Activated naive CD4-positive, alpha-beta T cell treated with anti-CD3 and anti-CD28 coated beads for 36 hours (primary cell): ENCODE measurements at regions not wholly inside any gene's neighbourhood (a gene's known extent, or its start where the extent isn't known, plus 50 kb on each side); places are given as distances from the start of the nearest gene placed in this dataset.

Experiments used
- CTCF ChIA-PET: fragments of 350-600 bp; sonication (Branson Sonifier 250); formaldehyde crosslinking; loops from one replicate; lab custom pipeline; 2021; ENCODE audit warnings: antibody characterized with exemption; lab: Charles Lee
- DNase-seq: peaks from one replicate; pipeline ENCODE4 v3.0.0-alpha.2; 2020
- H3K27ac Mint-ChIP-seq: one replicate; pipeline ENCODE4 v1.8.0; 2021; ENCODE audit warnings: mild to moderate bottlenecking, mixed read lengths
- H3K27me3 Mint-ChIP-seq: one replicate; pipeline ENCODE4 v1.8.0; 2021; ENCODE audit warnings: low read depth, mixed read lengths
- H3K36me3 Mint-ChIP-seq: one replicate; pipeline ENCODE4 v1.8.0; 2021; ENCODE audit warnings: low read depth, mixed read lengths
- H3K4me1 Mint-ChIP-seq: one replicate; pipeline ENCODE4 v1.8.0; 2021; ENCODE audit warnings: low read depth, mixed read lengths
- H3K4me3 Mint-ChIP-seq: one replicate; pipeline ENCODE4 v1.8.0; 2021; ENCODE audit warnings: mild to moderate bottlenecking, moderate library complexity, mixed read lengths
- H3K9me3 Mint-ChIP-seq: one replicate; pipeline ENCODE4 v1.8.0; 2021; ENCODE audit warnings: mixed read lengths
- intact Hi-C: fragments of 100-400 bp; cut with micrococcal nuclease; formaldehyde crosslinking; loops from one replicate; pipeline ENCODE4 v1.15.1; 2023

- CTCF ChIA-PET, result no interaction called here
- Mint-ChIP-seq H3K4me1 (no peaks in the 10 kb centered on the region), H3K27ac (no peak overlapping the region), H3K27me3 (no peaks in the 10 kb centered on the region), H3K9me3 (peaks cover 1% of the 10 kb centered on the region), H3K4me3 (no peak overlapping the region), H3K36me3 (no peaks in the 10 kb centered on the region)
- intact Hi-C loops, result no loop called here
- DNase-seq, result no peak
Observed at GRCh38 chr7:41241641-41242040, 461.2 kb downstream of the INHBA start.

DNA sequence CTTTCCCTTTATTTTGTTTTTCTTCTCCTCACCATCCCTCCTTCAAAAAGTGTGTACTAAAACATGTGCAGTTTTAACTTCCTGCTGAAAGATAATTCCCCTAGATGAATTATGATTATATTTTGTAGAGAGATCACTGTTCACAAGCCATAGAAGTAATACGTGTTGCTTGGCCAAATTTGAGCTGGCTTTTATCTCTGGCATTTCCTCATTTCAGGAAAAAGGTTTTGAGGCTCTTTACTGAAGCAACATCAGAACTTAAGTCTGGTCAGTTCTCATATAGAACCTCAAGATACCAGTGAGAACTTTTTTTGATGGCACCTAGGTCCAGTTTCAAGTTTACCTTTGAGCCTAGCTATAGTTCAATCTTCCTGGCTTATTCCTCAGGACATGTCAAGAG, 463.3 kb downstream of the INHBA start:
- DNase-seq, result no peak
- no peak overlapping the region for H3K27ac Mint-ChIP-seq
- H3K4me3 Mint-ChIP-seq, result no peak overlapping the region
- H3K36me3 Mint-ChIP-seq, result no peaks in the 10 kb centered on the region
- no peaks in the 10 kb centered on the region for H3K4me1 Mint-ChIP-seq
- CTCF ChIA-PET, result no interaction called here
- no peaks in the 10 kb centered on the region for H3K27me3 Mint-ChIP-seq
- peaks cover 1% of the 10 kb centered on the region for H3K9me3 Mint-ChIP-seq
- intact Hi-C loops, result no loop called here

DNA sequence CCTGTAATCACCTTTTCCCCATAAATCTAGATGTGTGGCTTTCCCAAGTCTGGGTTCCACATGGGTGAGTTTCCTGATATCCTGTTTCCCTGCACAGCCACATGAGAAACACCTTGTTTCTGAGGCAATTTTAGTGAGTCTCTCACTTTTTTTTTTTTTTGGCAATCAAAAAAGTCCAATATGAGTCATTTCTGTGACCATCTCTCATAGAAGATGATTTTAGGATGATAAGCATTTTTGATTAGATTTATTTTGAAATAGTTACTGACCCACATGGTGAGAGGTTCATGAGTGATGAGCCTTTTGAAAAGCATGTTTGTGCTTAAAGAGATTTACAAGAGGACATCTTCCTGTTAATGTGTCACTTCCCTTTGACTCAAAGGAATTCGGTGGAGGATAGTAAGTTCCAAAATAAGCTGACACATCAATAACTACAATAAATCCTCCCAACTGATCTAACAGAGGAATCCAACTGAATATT, 464.0 kb downstream of the INHBA start:
- H3K9me3 Mint-ChIP-seq, result peaks cover 1% of the 10 kb centered on the region
- intact Hi-C loops, result no loop called here
- DNase-seq, result no peak
- no peaks in the 10 kb centered on the region for H3K27me3 Mint-ChIP-seq
- no peak overlapping the region for H3K4me3 Mint-ChIP-seq
- no peak overlapping the region for H3K27ac Mint-ChIP-seq
- no peaks in the 10 kb centered on the region for H3K4me1 Mint-ChIP-seq
- no peaks in the 10 kb centered on the region for H3K36me3 Mint-ChIP-seq
- CTCF ChIA-PET, result interaction anchor here (0.6 kb wide), 1 partner anchor 14 kb away, joined by 3 read pairs; no protein-coding TSS in a partner anchor

DNA sequence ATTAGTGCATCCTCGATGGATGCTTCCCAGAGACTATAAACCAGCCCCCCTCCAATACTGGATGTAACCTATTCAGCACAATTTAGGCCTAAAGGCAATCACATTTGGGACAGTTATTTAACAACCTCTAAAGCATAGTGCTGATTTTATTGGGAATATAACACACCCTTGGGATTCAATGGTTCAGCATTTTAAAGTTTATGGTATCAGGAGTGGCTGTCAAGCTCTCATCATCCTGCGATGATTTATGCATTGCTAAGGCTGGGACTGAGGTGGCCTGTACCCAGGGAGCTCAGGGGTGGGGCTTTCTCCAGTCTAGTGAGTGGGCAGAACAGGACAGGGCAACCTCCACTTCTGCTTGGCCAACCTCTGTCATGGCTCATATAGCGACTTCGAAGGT, 464.9 kb downstream of the INHBA start:
- Mint-ChIP-seq H3K27ac (no peak overlapping the region), H3K4me3 (no peak overlapping the region), H3K4me1 (no peaks in the 10 kb centered on the region), H3K36me3 (no peaks in the 10 kb centered on the region), H3K27me3 (no peaks in the 10 kb centered on the region), H3K9me3 (peaks cover 1% of the 10 kb centered on the region)
- CTCF ChIA-PET, result no interaction called here
- intact Hi-C loops, result no loop called here
- DNase-seq, result no peak

- Mint-ChIP-seq H3K4me3 (no peak overlapping the region), H3K4me1 (no peaks in the 10 kb centered on the region), H3K27me3 (no peaks in the 10 kb centered on the region), H3K27ac (no peak overlapping the region), H3K36me3 (no peaks in the 10 kb centered on the region), H3K9me3 (peaks cover 26% of the 10 kb centered on the region)
- intact Hi-C loops, result no loop called here
- no peak for DNase-seq
- CTCF ChIA-PET, result no interaction called here
Observed at GRCh38 chr7:41232086-41232485, 470.8 kb downstream of the INHBA start.

DNA sequence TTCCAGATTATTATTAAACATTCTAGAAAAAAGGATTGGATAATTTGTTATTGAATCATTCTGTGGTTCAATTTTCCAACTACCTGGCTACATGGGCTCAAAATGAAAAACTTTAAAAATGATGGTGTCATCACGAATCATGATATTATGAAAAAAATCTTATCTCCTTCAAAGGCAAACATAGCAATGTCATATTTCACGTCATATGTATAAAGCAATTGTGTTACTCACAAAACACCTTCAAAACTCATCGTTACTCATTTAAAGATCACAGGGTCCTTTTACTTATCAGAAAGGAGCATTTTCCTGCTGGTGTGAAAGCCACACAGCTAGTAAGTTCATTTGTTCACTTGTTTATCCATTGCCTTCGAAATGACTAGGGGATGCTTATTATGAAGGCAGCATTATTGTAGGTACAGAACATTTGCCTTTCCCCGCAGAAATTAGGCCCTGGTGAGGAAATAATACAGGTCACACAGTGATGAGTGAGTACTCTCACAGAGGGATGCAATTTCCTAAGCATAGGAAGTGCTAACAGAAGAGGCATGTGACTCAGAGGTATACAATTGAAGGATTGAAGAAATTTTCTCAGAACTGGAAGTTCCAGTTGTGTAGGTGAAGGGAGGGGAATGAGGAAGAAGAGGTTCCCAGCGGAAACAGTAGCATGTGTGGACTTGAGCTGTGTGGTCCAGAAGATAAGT, 478.7 kb downstream of the INHBA start:
- DNase-seq, result no peak
- Mint-ChIP-seq H3K27ac (no peak overlapping the region), H3K36me3 (no peaks in the 10 kb centered on the region), H3K4me1 (no peaks in the 10 kb centered on the region), H3K27me3 (no peaks in the 10 kb centered on the region), H3K4me3 (no peak overlapping the region), H3K9me3 (peaks cover 12% of the 10 kb centered on the region)
- intact Hi-C loops, result no loop called here
- CTCF ChIA-PET, result no interaction called here

GRCh38 chr7:41222746-41223145, 480.1 kb downstream of the INHBA start:
- Mint-ChIP-seq H3K4me1 (no peaks in the 10 kb centered on the region), H3K36me3 (no peaks in the 10 kb centered on the region), H3K4me3 (no peak overlapping the region), H3K27me3 (no peaks in the 10 kb centered on the region), H3K9me3 (peaks cover 3% of the 10 kb centered on the region), H3K27ac (no peak overlapping the region)
- DNase-seq, result no peak
- intact Hi-C loops, result no loop called here
- CTCF ChIA-PET, result no interaction called here

DNA sequence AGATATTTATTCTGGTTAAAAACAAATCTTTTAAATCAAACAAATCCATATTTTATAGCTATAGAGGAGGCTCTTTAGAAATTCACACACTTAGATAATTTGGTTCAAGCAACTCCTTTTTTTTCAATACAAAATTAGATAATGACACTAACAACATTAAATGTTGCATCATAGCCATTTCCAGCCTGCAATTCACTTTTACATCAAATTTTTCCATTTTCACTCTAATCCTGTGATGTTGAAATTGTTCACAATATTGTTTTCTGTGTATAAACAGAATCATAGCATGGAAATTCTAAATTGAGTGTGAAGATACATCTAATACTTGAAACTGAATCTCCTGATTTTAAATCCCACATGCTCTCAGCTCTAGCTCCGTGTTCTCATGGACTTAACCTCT, 482.6 kb downstream of the INHBA start:
- Mint-ChIP-seq H3K27ac (no peak overlapping the region), H3K4me3 (no peak overlapping the region), H3K27me3 (no peaks in the 10 kb centered on the region), H3K4me1 (no peaks in the 10 kb centered on the region), H3K36me3 (no peaks in the 10 kb centered on the region), H3K9me3 (peaks cover 3% of the 10 kb centered on the region)
- DNase-seq, result no peak
- CTCF ChIA-PET, result no interaction called here
- intact Hi-C loops, result no loop called here

GRCh38 chr7:41219276-41219675, 483.6 kb downstream of the INHBA start:
- no peak for DNase-seq
- Mint-ChIP-seq H3K4me3 (no peak overlapping the region), H3K27ac (no peak overlapping the region), H3K27me3 (peaks cover 3% of the 10 kb centered on the region), H3K36me3 (no peaks in the 10 kb centered on the region), H3K9me3 (peaks cover 3% of the 10 kb centered on the region), H3K4me1 (no peaks in the 10 kb centered on the region)
- CTCF ChIA-PET, result no interaction called here
- intact Hi-C loops, result no loop called here

GRCh38 chr7:41217306-41217705, 485.6 kb downstream of the INHBA start:
- DNase-seq, result no peak
- intact Hi-C loops, result no loop called here
- Mint-ChIP-seq H3K27ac (no peak overlapping the region), H3K27me3 (peaks cover 3% of the 10 kb centered on the region), H3K4me1 (no peaks in the 10 kb centered on the region), H3K36me3 (no peaks in the 10 kb centered on the region), H3K9me3 (peaks cover 1% of the 10 kb centered on the region), H3K4me3 (no peak overlapping the region)
- CTCF ChIA-PET, result no interaction called here

DNA sequence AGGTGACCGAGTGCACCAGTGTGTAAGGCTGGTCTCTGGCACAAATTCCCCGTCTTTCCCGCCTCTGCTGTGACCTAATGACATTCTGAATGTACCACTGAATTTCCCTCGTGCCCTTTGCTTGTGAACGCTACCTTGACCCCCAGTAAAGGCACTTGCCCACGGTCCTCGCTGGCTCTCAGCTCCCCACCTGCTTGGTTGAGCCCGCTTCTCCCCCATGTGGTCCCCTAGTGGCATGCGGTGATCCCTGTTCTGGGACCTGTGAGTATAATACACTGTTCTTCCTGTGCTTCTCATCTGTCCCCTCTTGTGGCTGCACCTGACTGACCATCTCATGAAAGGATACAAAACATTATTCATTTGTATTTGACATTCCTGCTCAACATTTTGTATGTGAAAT, 495.7 kb downstream of the INHBA start:
- Mint-ChIP-seq H3K27ac (no peak overlapping the region), H3K4me3 (no peak overlapping the region), H3K36me3 (no peaks in the 10 kb centered on the region), H3K9me3 (peaks cover 5% of the 10 kb centered on the region), H3K4me1 (no peaks in the 10 kb centered on the region), H3K27me3 (no peaks in the 10 kb centered on the region)
- no peak for DNase-seq
- intact Hi-C loops, result no loop called here
- CTCF ChIA-PET, result no interaction called here

DNA sequence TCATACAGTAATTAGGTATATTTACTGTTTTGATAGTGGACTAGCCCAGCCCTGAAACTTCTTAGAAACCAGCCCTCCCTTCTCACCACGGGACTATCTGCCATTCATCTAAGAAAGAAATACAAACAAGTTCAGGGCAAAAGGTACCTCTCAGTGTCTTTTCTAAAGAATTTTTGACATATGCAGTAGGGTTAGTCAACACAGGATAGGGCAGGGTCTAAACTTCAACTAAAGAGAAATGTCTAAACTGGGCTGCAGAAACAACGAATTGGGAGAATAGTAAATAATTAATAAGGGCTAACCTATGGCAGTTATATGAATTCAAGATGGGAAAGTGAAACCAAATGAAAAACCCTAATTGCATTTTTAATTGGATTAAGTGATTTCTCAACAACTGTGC, 496.6 kb downstream of the INHBA start:
- Mint-ChIP-seq H3K27ac (no peak overlapping the region), H3K27me3 (no peaks in the 10 kb centered on the region), H3K4me3 (no peak overlapping the region), H3K4me1 (no peaks in the 10 kb centered on the region), H3K9me3 (peaks cover 5% of the 10 kb centered on the region), H3K36me3 (no peaks in the 10 kb centered on the region)
- DNase-seq, result no peak
- CTCF ChIA-PET, result no interaction called here
- intact Hi-C loops, result no loop called here

- no peaks in the 10 kb centered on the region for H3K36me3 Mint-ChIP-seq
- H3K4me1 Mint-ChIP-seq, result no peaks in the 10 kb centered on the region
- intact Hi-C loops, result no loop called here
- peaks cover 5% of the 10 kb centered on the region for H3K9me3 Mint-ChIP-seq
- H3K4me3 Mint-ChIP-seq, result no peak overlapping the region
- no peak overlapping the region for H3K27ac Mint-ChIP-seq
- no peak for DNase-seq
- H3K27me3 Mint-ChIP-seq, result no peaks in the 10 kb centered on the region
- CTCF ChIA-PET, result no interaction called here
Observed at GRCh38 chr7:41205600-41205999, 497.3 kb downstream of the INHBA start.
